ENCODE measurements at regions not wholly inside any gene's neighbourhood (a gene's known extent, or its start where the extent isn't known, plus 50 kb on each side); places are given as distances from the start of the nearest gene placed in this dataset.
A peak's percentile ranks its signal among the peaks of the same experiment; 100 is the strongest.

- Histone ChIP-seq H3K9me2 (no peaks in the 10 kb centered on the region), H2AFZ (ENCODE audit: low read depth) (0 out of 2 replicates have a peak overlapping the region, but pooled peaks have one; percentile 72), H3K27me3 (ENCODE audit: insufficient read depth) (no peaks in the 10 kb centered on the region), H3K27ac (ENCODE audit: low read depth in 2 of 2, low read length in 1 of 2) (peak overlapping the region; percentile 79 to 93), H3K9ac (peak overlapping the region; percentile 12; the same call in 1 of the 2 replicates), H4K20me1 (ENCODE audit: insufficient read depth) (no peaks in the 10 kb centered on the region), H3K36me3 (replicated peaks in 1 of 2; ENCODE audit: control insufficient read depth in 1 of 2, insufficient read depth in 2 of 2, low read length in 1 of 2) (no peaks in the 10 kb centered on the region), H3K4me1 (ENCODE audit: control insufficient read depth in 1 of 2, insufficient read depth in 2 of 2, low read depth in 1 of 2, low read length in 1 of 2) (peaks cover 18 to 34% of the 10 kb centered on the region in 2 experiments), H3K9me3 (no peaks in the 10 kb centered on the region), H3K4me2 (peak overlapping the region; percentile 59; the same call in 1 of the 2 replicates), H3F3A (replicated peaks; ENCODE audit: insufficient read depth) (peaks cover 15% of the 10 kb centered on the region), H3K4me3 (ENCODE audit: low read depth in 2 of 2, low read length in 1 of 2) (no peak overlapping the region), H3K79me2 (ENCODE audit: insufficient read depth) (no peaks in the 10 kb centered on the region)
- ChIA-PET CTCF (interaction anchor here (1.1 kb wide), 2 partner anchors 142 to 363 kb away, joined by 3 read pairs; no protein-coding TSS in a partner anchor), POLR2A (no interaction called here)
- 47% methylated on average over 3 of the region's 3 CpGs for WGBS (ENCODE audit: low lambda C conversion rate)
- DNase-seq: no peak
- no peak for TF ChIP-seq MXI1 (IDR thresholded peaks at IDR 0.05; ENCODE audit: low read depth, low read length)
- no peak for TF ChIP-seq TAF1 (IDR thresholded peaks at IDR 0.05; ENCODE audit: borderline replicate concordance, low read depth, low read length)
- no peak for TF ChIP-seq FOXJ3 (CRISPR knock-in tag; IDR thresholded peaks at IDR 0.05)
- no peak for TF ChIP-seq SMC3 (IDR thresholded peaks at IDR 0.05; ENCODE audit: low read depth, low read length)
- TF ChIP-seq CHD2 (IDR thresholded peaks at IDR 0.05; ENCODE audit: low read length, partially characterized antibody): no peak
- TF ChIP-seq YY1 (IDR thresholded peaks at IDR 0.05; ENCODE audit: low read depth): no peak
- no peak for TF ChIP-seq GATA2 (CRISPR knock-in tag; IDR thresholded peaks at IDR 0.05)
- TF ChIP-seq USF2 (IDR thresholded peaks at IDR 0.05; ENCODE audit: borderline replicate concordance, low read depth, low read length): no peak
- TF ChIP-seq FOSL2 (IDR thresholded peaks at IDR 0.05; ENCODE audit: borderline replicate concordance, low read depth): no peak
- TF ChIP-seq NRF1 (IDR thresholded peaks at IDR 0.05; ENCODE audit: low read depth, low read length): no peak
- TF ChIP-seq RCOR1 (IDR thresholded peaks at IDR 0.05; ENCODE audit: low read length): no peak
- no peak for TF ChIP-seq JUND (IDR thresholded peaks at IDR 0.05)
- TF ChIP-seq TCF12 (IDR thresholded peaks at IDR 0.05): no peak
- no peak for TF ChIP-seq ELF1 (IDR thresholded peaks at IDR 0.05)
- no peak for TF ChIP-seq EZH2phosphoT487 (IDR thresholded peaks at IDR 0.05; ENCODE audit: borderline replicate concordance, low read depth)
- no peak for TF ChIP-seq POLR2AphosphoS5 (IDR thresholded peaks at IDR 0.05; ENCODE audit: low read depth, low read length)
- no peak for TF ChIP-seq SIN3A (IDR thresholded peaks at IDR 0.05; ENCODE audit: borderline replicate concordance, low read depth, low read length)
- no peak for TF ChIP-seq USF1 (IDR thresholded peaks at IDR 0.05; ENCODE audit: borderline replicate concordance, low read depth)
Observed at GRCh38 chr1:220369511-220369910, 97.3 kb upstream of the RAB3GAP2 start.
